SHP77 treated with DMSO at 0.1 percent for 48 hours (cell line): ENCODE measurements at regions not wholly inside any gene's neighbourhood (a gene's known extent, or its start where the extent isn't known, plus 50 kb on each side); places are given as distances from the start of the nearest gene placed in this dataset.
"Not testable (repeated sequence)": the region's sequence is repeated elsewhere in the genome, so short reads cannot be mapped to it uniquely, and the experiment has no call there.

ENCODE experiments used
- DNase-seq: peaks from one replicate; lab custom pipeline; 2025; lab: John Stamatoyannopoulos, UW

DNA sequence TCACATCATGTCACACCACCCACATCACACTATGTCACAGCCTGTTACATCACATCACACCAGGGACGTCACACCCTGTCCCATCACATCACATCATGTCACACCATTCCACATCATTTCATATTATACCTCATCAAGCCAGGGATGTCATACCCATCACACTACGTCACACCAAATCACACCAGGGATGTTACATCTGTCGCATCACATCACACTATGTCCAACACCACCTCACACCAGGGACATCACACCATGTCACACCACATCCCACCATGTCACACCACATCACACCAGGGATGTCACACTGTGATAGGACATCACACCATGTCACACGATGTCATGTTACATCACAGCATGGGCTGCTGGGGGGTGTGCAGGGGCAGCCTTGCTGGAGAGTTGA is 110.6 kb downstream of the TMEM121 start:
- no peak for DNase-seq

DNA sequence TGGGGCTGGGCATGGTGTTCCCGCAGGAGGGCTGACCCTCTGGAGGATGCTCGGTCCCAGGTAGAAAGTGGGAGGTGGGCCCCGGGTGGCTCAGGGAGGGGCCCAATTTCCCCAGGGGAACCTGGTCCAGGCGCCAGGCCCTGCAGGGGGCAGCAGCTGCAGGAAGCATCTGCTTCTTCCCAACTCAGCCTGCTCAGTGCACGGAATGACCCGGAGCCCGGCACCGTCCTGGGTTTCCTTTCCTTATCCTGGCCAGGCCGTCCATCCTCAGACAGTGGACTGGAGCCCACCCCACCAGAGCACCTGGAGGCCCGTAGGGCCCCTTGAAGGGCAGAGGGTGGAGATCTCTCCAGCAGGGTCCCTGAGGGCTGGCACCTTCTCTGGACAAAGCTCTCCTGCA is 111.0 kb downstream of the TMEM121 start:
- not testable (repeated sequence) for DNase-seq

DNA sequence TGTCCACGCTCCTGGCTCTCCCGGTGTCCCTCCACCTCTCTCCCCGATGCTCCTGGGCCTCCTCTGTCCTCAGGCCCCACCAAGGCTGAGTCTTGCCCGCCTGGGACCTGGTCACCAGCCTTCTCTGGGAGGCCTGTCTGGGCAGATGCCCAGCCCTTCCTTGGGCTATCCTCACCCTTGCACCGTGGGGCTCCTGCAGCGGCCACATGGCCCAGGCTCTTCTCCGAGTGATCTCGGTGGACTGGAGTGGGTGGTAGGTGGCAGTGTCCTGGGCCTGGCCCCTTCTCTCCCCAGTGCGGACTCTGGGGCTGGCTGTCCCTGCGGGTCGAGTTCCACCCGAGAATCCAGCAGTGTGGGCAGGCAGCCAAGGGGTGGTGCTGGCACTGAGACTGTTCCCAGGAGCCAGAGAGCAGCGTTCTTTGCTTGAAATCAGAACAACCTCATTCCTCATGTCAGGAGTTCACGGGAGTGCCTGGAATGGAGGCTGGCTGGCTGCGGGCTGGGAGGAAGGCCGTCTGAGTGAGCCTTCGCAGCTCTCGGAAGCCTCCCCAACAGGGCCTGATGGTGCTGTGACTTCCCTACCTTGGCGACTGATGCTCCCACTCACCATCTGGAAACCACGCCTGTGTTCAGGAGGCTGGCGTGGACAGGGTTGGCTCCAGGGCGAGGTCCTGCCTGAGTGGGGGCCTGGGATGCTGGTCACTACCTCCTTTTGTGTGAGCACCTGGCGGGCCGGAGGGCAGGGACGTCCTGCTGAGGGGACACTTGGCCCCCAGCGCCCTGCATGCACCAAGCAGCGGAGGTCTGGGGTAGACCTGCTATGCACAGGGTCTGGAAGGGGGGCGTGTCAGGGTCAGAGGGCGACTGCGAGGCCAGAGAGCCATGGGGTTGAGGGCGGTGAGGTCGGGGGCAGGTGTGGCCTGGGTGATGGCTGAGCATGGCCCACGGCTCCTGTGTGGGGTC is 113.9 kb downstream of the TMEM121 start:
- DNase-seq, result not testable (repeated sequence)

DNA sequence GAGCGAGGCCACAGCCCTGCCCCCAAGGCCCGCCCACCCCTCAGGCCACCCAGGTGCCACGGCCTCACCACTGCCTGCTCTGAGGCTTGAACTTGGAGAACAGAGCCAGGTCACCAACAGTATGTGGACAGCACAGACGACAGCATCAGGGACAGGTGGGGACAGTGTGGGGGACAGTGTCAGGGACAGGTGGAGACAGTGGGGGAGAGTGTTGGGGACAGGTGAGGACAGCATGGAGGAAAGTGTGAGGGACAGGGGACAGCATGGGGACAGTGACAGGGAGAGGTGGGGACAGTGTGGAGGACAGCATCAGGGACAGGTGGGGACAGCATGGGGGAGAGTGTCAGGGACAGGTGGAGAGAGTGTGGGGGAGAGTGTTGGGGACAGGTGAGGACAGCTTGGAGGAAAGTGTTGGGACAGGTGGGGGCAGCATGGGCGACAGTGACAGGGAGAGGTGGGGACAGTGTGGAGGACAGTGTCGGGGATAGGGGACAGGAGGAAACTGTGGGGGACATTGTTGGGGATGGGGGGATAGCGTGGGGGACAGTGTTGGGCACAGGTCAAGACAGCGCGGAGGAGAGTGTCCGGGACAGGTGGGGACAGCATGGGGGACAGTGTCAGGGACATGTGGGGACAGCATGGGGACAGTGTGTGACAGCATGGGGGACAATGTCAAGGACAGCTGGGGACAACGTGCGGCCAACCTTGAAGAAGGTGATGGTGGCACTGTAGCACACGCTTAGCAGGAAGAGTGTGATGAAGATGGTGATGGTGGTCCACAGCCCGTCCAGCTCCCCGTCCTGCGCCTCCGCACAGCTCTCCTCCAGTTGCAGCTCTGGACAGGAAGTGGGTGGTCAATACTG is 114.9 kb downstream of the TMEM121 start:
- no peak for DNase-seq

DNA sequence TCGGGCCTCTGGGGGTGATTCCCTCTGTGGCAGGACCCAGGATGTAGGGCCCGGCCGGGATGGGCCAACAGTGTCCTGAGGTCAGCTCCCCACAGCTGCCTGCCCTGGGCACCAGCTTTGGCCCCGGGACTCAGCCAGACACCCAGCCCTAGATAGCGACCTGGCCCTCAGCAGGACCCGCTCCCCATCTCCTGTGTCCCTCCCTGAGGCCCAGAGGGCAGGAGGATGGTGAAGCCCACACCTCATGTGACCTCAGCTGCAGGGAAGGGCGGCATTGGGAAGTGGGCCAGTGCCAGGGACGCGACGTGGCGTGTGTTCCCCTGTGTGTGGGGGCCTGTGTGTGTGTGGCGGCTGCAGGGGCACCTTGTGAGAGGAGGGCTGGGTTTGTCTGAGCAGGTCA is 115.6 kb downstream of the TMEM121 start:
- not testable (repeated sequence) for DNase-seq

DNA sequence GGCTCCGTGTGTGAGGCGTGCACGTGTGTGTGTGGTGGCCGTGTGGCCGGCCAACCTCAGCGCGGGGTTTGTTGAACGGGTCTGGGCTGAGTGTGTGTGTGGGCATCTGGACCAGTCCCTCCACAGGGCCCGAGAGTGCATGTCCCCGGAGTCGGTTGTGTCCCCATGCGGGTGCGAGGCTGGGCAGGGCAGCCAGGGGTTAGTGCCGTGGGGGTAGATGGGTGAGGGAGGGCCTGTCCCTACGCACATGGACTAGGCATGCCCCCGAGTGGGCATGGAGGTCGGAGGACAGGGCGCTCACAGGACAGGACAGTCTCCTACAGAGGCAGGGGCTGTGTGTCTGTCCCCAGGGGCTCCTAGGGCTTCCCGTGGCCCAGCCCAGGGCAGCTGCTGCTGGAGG is 116.1 kb downstream of the TMEM121 start:
- DNase-seq, result not testable (repeated sequence)

DNA sequence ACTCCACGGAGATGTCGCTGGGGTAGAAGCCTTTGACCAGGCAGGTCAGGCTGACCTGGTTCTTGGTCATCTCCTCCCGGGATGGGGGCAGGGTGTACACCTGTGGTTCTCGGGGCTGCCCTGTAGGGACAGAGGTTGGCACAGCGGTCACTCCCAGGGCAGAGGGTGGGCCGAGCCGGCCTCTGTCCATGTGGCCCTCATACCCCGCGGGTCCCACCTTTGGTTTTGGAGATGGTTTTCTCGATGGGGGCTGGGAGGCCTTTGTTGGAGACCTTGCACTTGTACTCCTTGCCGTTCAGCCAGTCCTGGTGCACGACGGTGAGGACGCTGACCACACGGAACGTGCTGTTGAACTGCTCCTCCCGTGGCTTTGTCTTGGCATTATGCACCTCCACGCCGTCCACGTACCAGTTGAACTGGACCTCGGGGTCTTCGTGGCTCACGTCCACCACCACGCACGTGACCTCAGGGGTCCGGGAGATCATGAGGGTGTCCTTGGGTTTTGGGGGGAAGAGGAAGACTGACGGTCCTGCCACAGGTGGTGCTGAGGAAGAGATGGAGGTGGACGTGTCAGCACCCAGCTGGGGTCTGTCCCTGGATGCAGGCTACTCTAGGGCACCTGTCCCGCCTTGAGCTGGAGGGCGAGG is 117.1 kb downstream of the TMEM121 start:
- not testable (repeated sequence) for DNase-seq

DNA sequence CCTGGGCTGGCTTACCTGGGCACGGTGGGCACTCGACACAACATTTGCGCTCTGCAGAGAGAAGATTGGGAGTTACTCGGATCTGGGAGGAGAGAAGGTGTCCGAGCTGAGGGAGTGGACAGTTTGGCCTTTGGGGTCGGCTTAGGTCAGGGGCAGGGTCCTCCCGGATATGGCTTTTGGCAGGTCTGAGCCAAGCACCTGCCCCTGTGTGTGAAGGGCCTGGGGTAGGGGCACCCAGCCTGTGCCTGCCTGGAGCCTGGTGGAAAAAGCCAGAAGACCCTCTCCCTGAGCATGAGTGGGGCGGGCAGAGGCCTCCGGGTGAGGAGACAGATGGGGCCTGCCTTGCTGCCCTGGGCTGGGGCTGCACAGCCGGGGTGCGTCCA is 117.7 kb downstream of the TMEM121 start:
- not testable (repeated sequence) for DNase-seq

DNA sequence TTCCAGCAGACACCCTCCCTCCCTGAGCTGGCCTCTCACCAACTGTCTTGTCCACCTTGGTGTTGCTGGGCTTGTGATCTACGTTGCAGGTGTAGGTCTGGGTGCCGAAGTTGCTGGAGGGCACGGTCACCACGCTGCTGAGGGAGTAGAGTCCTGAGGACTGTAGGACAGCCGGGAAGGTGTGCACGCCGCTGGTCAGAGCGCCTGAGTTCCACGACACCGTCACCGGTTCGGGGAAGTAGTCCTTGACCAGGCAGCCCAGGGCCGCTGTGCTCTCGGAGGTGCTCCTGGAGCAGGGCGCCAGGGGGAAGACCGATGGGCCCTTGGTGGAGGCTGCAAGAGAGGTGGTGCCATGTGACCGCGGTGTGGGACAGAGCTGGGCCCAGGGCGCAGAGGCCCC is 118.1 kb downstream of the TMEM121 start:
- not testable (repeated sequence) for DNase-seq

DNA sequence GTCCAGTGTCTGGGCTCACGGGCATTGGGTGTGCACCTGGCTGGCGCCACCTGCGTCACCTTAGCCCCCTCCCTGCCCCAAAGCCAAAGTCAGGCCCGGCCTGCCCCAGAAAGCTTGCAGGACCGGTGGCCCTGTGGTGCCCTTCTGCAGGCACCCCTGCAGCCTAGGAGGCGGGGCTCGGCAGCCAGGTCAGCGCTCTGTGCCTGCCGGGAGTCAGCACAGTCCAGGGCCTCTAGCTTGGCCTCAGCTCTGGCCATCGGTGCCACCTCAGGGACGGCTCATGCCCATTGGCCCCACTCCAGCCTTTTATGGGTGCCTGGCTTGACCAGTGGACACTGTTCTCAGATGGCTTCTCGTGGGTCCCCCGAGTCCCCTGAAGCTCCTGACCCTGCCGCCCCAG is 118.5 kb downstream of the TMEM121 start:
- DNase-seq, result not testable (repeated sequence)

DNA sequence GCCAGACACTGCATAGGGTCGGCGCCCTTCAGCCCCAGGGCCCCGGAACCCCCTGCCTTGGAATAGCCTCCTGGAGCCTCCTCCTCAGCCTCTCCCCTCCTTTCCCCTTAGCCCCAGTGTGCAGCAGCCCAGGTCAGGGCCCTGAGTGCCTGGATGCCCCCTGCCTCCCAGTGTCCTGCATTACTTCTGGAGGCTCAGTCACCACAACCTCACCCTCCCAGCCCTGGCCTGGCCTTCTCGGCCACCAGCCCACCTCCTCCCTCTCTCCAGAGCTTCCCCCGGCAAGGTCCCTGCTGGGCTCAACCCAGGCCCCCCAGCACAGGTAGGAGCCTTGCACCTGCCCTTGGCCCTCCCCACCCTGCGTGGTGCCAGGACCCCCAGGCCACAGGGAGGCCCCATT is 119.0 kb downstream of the TMEM121 start:
- DNase-seq, result not testable (repeated sequence)

DNA sequence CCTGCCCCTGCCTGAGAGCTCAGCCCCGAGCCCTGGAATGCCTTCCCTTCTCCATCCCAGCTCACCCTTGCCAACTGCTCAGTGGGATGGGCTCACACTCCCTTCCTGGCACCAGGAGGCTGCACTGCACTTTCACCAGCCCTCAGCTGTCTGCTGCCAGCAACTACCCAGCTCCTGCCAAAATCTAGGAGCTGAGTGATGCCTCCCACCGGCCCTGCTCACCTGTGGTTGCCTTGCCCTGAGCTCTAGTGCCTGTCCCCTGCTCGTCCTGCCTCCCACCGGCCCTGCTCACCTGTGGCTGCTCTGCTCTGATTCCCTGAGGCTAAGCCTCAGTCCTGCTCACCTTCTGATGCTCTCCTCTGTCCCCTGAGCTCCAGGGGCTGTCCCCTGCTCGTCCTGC is 119.8 kb downstream of the TMEM121 start:
- no peak for DNase-seq

DNA sequence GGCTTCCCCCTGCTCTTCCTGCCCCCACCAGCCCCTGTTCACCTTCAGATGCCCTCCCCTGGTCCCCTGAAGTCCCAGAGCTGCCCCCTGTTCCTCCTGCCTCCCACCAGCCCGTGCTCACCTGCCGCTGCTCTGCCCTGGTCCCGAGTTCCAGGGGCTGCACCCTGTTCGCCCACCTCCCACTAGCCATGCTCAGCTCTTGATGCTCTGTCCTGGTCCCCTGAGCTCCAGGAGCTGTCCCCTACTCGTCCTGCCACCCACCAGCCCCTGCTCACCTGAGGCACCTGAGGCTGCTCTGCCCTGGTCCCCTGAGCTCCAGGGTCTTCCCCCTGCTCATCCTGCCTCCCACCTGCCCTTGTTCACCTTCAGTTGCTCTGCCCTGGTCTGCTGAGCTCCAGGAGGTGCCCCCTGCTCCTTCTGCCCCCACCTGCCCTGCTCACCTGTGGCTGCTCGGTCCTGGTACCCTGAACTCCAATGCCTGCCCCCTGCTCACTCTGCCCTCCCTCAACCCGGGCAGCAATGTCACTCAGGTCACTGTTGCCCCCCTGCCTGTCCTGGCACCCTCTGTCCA is 120.4 kb downstream of the TMEM121 start:
- not testable (repeated sequence) for DNase-seq

DNA sequence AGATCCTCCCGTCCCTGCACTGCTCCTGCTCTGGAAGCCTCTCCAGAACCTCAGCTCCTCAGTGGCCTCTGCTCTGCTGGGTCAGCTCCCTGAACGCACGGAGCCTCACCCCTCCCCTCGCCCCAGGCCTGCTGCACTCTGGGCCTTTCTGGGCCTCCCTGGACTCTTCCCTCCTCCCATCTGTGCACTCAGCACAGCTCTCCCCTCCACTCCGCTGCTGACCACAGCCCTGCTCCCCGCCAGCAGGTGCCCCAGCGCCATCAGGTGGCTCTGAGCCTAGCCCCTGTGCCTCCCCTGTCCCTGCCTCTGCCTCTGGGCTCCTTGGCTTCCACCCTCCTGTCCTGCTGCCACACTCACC is 121.0 kb downstream of the TMEM121 start:
- DNase-seq, result not testable (repeated sequence)

DNA sequence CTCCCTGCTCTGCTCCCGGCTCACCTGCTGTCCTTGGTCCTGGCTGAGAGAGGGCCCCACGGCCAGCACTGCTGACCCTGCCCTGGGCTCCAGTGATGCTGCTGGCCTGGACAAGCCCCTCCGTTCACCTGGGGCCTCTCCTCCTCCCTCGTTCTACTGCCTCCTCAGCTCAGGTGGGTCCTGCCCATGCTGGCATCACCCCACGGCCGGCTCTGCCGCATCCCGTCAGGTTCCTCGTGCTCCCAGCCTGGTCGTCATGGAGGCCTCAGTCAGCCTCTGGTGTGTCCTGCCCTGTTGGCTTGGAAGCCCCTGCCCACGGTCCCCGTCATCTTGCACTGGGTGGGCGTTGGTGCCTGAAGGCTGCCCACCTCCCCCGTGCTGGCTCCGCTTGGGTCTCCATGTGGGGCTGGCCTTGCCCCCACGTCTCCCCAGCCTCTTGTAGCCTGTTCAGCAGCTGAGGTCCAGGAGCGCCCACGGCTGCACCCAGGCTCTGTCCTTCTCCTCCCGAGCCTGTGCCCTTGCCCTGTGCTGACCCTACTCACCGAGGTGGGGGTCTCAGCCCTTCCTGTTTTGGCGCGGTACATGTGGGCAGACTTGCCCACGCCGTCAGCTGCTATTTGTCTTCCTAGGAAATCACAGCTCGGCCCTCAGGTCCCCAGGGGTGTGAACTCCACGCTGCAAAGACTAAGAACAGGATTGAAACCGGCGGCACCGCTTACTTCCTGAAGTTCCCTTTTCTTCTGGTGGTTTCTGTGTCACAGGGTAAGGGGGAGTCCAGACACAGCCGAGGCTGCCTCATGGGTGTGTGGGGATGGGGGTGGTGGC is 121.6 kb downstream of the TMEM121 start:
- no peak for DNase-seq

DNA sequence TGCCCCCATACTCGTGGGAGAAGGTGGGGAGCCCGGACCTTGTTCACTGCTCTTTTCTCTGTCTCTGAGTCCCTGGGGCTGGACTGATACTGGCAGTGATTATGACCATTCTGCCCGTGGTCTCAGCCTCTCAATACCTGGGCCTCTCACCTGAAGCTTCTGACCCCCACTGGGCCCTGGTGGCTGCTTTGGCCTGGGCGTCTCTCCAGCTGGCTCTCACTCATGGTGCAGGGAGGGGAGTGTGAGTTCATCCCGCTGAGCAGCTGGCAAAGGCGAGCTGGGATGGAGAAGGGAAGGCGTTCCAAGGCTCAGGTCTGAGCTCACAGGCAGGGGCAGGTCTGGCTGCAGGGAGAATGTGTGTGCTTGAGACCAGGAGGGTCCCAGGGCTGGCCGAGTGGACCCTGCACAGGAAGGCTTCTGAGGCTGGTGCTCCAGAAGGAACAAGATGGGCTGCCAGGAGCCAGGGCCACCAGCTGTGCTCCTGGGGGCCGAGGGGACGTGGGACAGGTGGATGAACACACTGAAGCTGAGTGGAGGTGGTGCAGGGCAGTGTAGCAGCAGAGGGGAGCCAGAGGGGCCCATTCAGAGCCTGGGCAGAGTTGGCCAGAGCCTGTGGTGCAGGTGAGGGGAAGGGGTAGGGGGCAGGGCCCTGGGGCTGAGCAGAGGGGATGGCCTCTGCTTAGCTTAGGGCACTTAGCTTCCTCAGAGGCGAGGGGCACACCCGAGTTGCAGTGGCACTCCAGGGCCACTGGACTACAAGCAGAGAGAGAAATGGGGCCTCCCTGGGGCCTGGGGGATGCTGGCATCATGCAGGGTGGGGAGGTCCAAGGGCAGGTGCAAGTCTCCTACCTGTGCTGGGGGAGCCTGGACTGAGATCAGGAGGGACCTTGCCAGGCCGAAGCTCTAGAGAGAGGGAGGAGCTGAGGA is 122.5 kb downstream of the TMEM121 start:
- not testable (repeated sequence) for DNase-seq

DNA sequence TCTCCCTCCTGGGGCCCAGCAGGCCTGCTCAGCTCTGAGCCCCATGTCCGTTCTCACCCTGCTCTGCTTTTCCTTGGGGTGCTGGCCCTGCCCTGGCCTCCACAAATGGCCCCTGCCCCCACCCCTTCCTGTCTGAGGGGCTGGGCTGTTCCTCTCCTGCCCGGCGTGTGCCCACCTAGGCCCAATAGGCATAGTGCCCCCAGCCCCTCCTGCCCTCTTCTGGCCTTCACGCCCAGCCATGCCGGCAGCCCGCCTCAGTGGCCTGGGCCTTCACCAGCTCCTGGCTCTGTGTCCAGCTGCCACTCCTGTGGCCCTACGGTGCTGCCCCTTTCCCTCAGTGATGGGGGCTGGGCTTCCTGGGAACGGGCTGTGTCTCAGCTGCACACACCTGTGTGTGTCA is 125.9 kb downstream of the TMEM121 start:
- not testable (repeated sequence) for DNase-seq

DNA sequence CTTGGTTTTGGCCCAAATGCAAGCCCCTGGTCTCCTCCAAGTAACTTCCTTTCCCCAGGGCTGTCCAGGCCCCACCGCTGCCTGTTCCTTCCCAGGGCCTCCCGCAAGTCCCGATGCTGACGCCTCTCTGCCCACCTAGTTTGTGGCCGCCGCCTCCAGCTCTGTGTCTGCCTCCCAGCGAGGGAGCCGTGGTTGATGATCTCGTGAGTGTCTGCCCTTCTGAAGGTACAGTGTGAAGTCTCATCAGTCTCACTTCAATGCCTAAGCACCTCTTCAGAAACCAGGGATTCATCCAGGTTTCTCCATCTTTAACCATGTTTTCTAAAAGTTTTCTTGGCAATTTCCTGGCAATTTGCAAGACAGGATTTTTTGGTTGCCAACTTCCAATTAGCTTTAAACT is 127.5 kb downstream of the TMEM121 start:
- not testable (repeated sequence) for DNase-seq

DNA sequence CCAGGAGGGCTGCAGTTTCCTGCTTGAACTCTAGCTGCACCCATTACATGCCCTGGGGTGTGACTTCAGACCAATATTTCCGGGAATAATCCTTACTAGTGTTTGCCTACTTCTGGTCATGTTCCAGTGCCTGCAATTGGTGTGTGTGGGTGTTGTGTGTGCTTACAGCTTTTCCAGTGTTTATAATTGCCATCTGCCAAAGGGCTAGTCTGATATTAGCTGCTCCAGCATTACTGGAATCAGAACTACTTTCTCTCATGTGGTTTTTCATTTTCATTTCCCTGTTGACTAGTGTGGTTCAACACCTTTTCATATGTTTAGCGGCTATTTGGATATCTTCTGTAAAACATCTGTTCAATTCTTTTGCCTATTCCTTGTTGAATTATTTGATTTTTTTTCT is 132.9 kb downstream of the TMEM121 start:
- not testable (repeated sequence) for DNase-seq

DNA sequence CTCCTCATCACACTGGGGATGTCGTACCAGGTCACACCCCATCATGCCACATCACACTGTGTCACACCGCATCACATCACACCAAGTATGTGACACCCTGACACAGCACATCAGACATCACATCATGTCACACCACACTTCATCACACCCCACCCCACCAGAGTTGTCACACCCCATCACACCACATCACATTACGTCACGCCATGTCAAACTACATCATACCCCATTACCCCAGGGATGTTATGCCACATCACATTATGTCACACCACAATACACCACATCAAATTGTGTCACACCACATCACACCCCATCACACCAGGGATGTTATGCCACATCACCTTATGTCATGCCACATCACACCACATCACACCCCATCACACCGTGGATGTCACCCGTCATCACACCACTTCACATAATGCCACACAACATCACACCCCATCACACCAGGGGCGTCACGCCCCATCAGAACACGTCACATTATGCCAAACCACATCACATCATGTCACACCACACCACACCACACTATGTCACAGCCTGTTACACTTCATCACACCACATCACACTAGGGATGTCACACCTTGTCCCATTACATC is 133.6 kb downstream of the TMEM121 start:
- DNase-seq, result no peak
